ENCODE measurements at regions not wholly inside any gene's neighbourhood (a gene's known extent, or its start where the extent isn't known, plus 50 kb on each side); places are given as distances from the start of the nearest gene placed in this dataset.

- Histone ChIP-seq H3K27me3 (replicated peaks) (no peaks in the 10 kb centered on the region), H3K4me3 (ENCODE audit: low read depth, low read length) (no peak overlapping the region), H3K36me3 (replicated peaks) (no peaks in the 10 kb centered on the region), H3K27ac (no peak overlapping the region)
- DNase-seq = no peak
- in situ Hi-C loops (cut with HindIII; ENCODE audit: low pct_ligation_motif_present, low sequenced_read_pairs) = no loop called here
- no peak for TF ChIP-seq CTCF (IDR thresholded peaks at IDR 0.05; ENCODE audit: low read depth, low read length, missing control alignments)
Observed at GRCh38 chr2:220653776-220654175, 918.3 kb downstream of the EPHA4 start.

DNA sequence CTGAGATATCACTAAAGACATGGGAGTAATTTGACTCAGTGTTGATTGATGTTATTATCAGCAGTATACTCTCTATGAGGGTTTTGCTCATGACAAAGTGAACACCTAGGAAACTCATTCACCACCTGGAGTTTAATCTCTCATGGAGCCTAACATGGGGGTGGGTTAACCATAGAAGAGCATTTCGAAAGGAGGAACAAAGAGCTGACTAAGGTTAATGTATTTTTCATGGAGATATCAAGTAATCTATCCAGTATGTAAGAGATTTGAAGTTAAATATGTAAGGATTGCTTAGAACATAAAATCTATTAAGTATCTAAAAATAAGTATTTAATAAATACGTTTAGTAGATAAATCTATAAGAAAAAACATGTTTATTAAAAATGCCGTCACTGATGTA, 917.8 kb downstream of the EPHA4 start:
- TF ChIP-seq CTCF (IDR thresholded peaks at IDR 0.05; ENCODE audit: low read depth, low read length, missing control alignments) = no peak
- Histone ChIP-seq H3K4me3 (ENCODE audit: low read depth, low read length) (no peak overlapping the region), H3K27me3 (replicated peaks) (no peaks in the 10 kb centered on the region), H3K36me3 (replicated peaks) (no peaks in the 10 kb centered on the region), H3K27ac (no peak overlapping the region)
- no peak for DNase-seq
- in situ Hi-C loops (cut with HindIII; ENCODE audit: low pct_ligation_motif_present, low sequenced_read_pairs) = no loop called here

- Histone ChIP-seq H3K36me3 (replicated peaks) (no peaks in the 10 kb centered on the region), H3K27me3 (replicated peaks) (no peaks in the 10 kb centered on the region), H3K4me3 (ENCODE audit: low read depth, low read length) (no peak overlapping the region), H3K27ac (no peak overlapping the region)
- no peak for DNase-seq
- TF ChIP-seq CTCF (IDR thresholded peaks at IDR 0.05; ENCODE audit: low read depth, low read length, missing control alignments) = no peak
- in situ Hi-C loops (cut with HindIII; ENCODE audit: low pct_ligation_motif_present, low sequenced_read_pairs) = no loop called here
Observed at GRCh38 chr2:220660277-220661145, 911.6 kb downstream of the EPHA4 start.

DNA sequence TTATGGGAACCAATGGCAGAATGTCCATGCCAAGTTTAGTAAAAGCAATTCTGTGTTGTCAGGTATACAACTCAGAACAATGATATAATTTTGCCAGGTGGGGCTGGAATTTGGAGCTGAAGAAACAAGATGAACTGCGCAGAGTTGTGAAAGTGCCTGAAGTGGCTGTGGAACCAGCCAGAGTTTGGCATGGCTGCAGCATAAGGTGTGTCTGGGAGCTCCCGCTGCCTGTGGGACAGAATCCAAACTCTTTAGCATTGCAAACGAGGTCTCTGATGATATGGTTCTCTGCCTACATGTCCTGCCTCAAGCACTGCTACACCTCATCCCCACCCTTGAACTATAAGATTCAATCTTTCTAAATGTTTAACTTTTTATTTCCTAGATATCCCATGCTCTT, 909.7 kb downstream of the EPHA4 start:
- Histone ChIP-seq H3K4me3 (ENCODE audit: low read depth, low read length) (no peak overlapping the region), H3K27ac (no peak overlapping the region), H3K27me3 (replicated peaks) (no peaks in the 10 kb centered on the region), H3K36me3 (replicated peaks) (no peaks in the 10 kb centered on the region)
- in situ Hi-C loops (cut with HindIII; ENCODE audit: low pct_ligation_motif_present, low sequenced_read_pairs) = no loop called here
- TF ChIP-seq CTCF (IDR thresholded peaks at IDR 0.05; ENCODE audit: low read depth, low read length, missing control alignments) = no peak
- no peak for DNase-seq

DNA sequence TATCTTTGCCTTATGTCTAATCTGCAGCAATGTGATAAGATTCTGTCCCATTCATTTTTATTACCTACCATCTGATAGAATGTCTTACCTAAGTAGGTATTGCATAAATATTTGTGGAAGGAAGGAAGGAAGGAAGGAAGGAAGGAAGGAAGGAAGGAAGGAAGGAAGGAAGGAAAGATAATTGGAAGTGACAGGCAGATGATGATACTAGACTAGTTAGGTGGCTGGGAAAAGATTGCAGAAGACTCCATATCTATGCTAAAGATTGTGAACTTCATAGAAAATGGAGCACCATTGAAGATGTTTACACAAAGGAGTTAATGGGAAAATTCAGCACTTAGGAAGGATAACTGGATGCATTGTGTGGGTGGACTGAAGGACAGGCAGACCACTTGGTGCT, 909.0 kb downstream of the EPHA4 start:
- no peak overlapping the region for H3K4me3 ChIP-seq (ENCODE audit: low read depth, low read length)
- no peak overlapping the region for H3K27ac ChIP-seq
- no peaks in the 10 kb centered on the region for H3K36me3 ChIP-seq (replicated peaks)
- no peaks in the 10 kb centered on the region for H3K27me3 ChIP-seq (replicated peaks)
- TF ChIP-seq CTCF (IDR thresholded peaks at IDR 0.05; ENCODE audit: low read depth, low read length, missing control alignments) = no peak
- in situ Hi-C loops (cut with HindIII; ENCODE audit: low pct_ligation_motif_present, low sequenced_read_pairs) = no loop called here
- DNase-seq = no peak
